ENCODE measurements at regions not wholly inside any gene's neighbourhood (a gene's known extent, or its start where the extent isn't known, plus 50 kb on each side); places are given as distances from the start of the nearest gene placed in this dataset.

DNA sequence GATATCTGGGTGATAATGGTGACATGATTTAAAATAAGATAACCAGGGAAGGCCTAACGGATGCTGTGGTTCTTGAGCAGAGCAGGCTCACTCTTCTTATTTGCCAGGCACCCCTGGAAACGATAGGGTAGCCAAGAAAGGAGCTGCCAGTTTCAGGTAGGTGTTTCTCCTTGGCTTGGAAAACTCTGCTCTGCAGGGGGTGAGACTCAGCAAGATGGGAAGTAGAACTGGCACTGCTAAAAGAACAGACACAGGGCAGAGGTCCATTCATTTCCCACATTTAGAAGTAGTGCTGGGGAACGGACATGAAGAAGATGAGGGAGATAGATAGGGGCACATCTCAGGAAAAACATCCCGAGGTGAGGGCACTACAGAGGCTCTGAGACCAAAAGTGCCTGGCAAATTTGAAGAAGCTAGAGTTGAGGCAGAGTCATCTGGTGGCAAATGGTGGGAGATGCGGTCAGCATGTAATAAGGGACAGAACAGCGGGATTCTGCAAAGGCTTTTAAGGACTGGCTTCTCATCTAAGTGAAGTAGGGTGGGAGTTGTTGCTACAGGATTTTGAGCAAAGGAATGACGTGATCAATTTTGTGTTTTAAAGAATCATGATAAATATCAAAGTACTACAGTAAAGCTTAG, 323.4 kb upstream of the PLSCR5 start:
- TF ChIP-seq, protein P1, sequence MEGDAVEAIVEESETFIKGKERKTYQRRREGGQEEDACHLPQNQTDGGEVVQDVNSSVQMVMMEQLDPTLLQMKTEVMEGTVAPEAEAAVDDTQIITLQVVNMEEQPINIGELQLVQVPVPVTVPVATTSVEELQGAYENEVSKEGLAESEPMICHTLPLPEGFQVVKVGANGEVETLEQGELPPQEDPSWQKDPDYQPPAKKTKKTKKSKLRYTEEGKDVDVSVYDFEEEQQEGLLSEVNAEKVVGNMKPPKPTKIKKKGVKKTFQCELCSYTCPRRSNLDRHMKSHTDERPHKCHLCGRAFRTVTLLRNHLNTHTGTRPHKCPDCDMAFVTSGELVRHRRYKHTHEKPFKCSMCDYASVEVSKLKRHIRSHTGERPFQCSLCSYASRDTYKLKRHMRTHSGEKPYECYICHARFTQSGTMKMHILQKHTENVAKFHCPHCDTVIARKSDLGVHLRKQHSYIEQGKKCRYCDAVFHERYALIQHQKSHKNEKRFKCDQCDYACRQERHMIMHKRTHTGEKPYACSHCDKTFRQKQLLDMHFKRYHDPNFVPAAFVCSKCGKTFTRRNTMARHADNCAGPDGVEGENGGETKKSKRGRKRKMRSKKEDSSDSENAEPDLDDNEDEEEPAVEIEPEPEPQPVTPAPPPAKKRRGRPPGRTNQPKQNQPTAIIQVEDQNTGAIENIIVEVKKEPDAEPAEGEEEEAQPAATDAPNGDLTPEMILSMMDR (IDR thresholded peaks at IDR 0.05; ENCODE audit: insufficient read depth, low read depth, low read length, missing control alignments), result no peak
- no peak for DNase-seq (ENCODE audit: low read depth)
- H3K4me3 ChIP-seq (ENCODE audit: low read depth, low read length), result no peak overlapping the region

DNA sequence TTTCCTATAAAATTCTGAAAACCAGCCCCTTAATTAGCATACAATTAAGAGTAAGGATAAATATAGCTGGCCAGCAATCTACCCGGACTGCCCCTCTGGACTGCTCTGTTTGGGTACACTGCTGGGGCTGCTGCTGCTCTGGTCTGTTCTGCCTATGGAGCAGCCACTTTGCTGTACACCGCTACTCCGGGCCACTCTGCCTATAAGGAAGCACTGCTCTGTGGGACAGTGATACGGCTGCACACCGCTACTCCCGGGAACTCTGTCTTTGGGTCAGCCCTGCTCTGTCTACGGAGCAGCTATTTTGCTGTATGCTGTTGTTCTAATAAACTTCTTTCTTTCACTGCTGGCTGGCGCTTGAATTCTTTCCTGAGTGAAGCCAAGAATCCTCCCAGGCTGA, 316.5 kb upstream of the PLSCR5 start:
- no peak overlapping the region for H3K4me3 ChIP-seq (ENCODE audit: low read depth, low read length)
- no peak for DNase-seq (ENCODE audit: low read depth)
- TF ChIP-seq, protein P1 (IDR thresholded peaks at IDR 0.05; ENCODE audit: insufficient read depth, low read depth, low read length, missing control alignments), result no peak

DNA sequence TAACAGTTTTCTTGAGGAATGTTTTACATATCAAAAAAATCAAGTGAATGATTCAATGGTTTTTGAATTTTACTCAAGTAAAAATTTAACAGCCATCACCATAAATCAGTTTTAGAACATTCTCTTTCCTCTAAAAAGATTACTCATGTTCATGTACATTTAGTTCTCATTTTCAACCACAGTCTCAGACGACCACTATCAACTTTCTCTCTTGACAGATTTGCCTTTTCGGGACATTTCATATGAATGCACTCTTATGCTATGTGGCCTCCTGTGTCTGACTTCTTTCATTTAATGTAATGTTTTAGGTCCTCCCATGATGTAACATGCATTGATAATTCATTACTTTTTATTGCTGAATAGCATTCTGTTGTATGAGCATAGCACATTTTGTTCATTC, 309.3 kb upstream of the PLSCR5 start:
- TF ChIP-seq, protein P1 (IDR thresholded peaks at IDR 0.05; ENCODE audit: insufficient read depth, low read depth, low read length, missing control alignments), result no peak
- no peak for DNase-seq (ENCODE audit: low read depth)
- no peak overlapping the region for H3K4me3 ChIP-seq (ENCODE audit: low read depth, low read length)

DNA sequence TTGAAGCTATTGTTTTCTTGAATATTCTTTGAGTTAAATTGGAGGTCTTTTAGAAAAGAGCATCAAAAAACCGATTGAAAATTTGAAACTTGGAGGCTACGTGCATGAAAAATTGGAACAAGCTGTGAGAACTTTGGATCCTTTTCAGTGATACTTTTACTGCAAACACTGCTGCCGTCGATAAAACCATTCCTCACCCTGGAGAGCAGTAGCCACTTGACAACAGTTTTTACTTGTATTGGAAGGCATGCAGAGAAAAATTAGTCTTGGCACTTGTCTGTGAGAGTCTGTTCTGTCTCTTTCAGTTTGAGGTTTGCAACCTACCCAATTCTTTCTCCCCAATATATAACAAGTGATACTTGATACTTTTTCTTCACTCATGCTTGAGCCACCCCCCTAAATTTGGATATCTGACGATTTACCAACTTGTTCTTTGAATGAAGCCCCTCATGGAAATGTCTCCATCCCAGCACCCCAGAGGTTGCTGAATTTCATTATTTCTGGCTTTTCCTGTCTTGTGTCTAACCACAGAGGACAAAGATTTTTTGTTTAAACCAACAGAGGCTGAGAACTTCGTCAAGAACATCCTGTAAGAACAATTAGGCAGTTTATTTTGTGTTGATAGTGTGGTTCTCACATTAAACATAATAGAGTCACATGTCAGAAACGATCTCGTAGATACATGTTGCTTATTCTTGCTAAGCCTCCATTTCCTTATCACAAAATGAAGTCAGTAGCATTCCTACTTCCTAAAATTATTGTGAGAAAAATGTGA, 307.3 kb upstream of the PLSCR5 start:
- TF ChIP-seq, protein P1 (IDR thresholded peaks at IDR 0.05; ENCODE audit: insufficient read depth, low read depth, low read length, missing control alignments), result no peak
- no peak for DNase-seq (ENCODE audit: low read depth)
- no peak overlapping the region for H3K4me3 ChIP-seq (ENCODE audit: low read depth, low read length)

DNA sequence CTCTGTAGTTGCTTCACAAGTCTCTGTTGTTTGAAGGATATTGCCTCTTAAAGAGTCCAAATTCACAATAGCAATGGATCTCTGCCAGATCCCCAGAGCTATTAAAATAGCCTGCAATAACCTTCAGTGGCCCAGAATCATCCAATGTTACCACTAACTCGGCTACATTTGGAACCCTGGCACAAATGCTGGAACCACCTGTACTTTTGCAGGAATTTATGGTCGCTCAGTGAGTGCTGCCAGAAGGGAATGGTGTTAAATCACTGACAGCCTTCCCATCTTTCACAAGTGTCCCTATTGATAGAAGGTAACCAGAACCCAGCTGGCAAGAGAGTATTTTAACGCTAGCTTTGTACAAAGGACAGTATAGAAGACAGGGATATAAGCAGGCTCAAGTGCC, 298.8 kb upstream of the PLSCR5 start:
- DNase-seq (ENCODE audit: low read depth), result no peak
- no peak overlapping the region for H3K4me3 ChIP-seq (ENCODE audit: low read depth, low read length)
- TF ChIP-seq, protein P1 (IDR thresholded peaks at IDR 0.05; ENCODE audit: insufficient read depth, low read depth, low read length, missing control alignments), result no peak

DNA sequence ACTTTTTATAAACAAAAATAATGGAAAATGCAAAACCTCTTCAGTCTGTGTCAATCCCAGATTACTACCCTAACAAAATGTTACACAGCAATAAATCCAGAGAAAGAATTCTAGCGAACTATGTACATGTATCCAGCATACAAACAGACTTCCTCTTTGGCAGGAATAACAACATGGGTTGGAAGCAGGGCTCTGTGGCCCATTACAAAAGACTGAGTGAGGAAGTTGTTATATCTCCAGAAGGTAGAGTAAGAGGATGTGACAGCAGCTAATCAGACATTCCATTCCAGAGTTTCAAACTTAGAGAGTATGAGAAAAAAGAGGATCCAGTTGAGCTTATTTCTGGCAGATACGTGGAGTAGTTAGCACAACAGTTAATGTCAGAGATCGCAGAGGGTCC, 294.0 kb upstream of the PLSCR5 start:
- no peak overlapping the region for H3K4me3 ChIP-seq (ENCODE audit: low read depth, low read length)
- no peak for DNase-seq (ENCODE audit: low read depth)
- TF ChIP-seq, protein P1 (IDR thresholded peaks at IDR 0.05; ENCODE audit: insufficient read depth, low read depth, low read length, missing control alignments), result no peak

All from GM12865 (cell line).